ENCODE measurements at regions not wholly inside any gene's neighbourhood (a gene's known extent, or its start where the extent isn't known, plus 50 kb on each side); places are given as distances from the start of the nearest gene placed in this dataset.

GRCh38 chr10:104521901-104522694, 119.0 kb upstream of the SORCS3 start:
- ChIA-PET RAD21 (ENCODE audit: low non-redundant PET in 1 of 2, low total read pairs in 2 of 2, uncharacterized antibody in 2 of 2, unreplicated experiment in 2 of 2) (no interaction called here), POLR2A (interaction anchor here (0.5 kb wide), 1 partner anchor 136 kb away, joined by 5 read pairs; no protein-coding TSS in a partner anchor), CTCF (no interaction called here)
- ATAC-seq: no peak
- intact Hi-C loops (cut with micrococcal nuclease): no loop called here
- Histone ChIP-seq H2AFZ (ENCODE audit: low read depth, low read length, poor library complexity, severe bottlenecking) (no peak overlapping the region), H3K9me2 (ENCODE audit: insufficient read depth) (no peaks in the 10 kb centered on the region), H3K27me3 (ENCODE audit: insufficient read depth, low read length) (peaks cover 80% of the 10 kb centered on the region), H4K20me1 (ENCODE audit: insufficient read depth) (no peaks in the 10 kb centered on the region), H3K4me2 (ENCODE audit: low read length) (no peak overlapping the region), H3K27ac (ENCODE audit: low read depth, low read length) (no peak overlapping the region), H3K9me3 (ENCODE audit: control insufficient read depth in 1 of 2, insufficient read depth in 1 of 2, low read depth in 1 of 2, low read length in 2 of 2) (no peaks in the 10 kb centered on the region), H3K9ac (ENCODE audit: low read length) (no peak overlapping the region), H3K79me2 (ENCODE audit: insufficient read depth, low read length) (no peaks in the 10 kb centered on the region), H3K4me1 (ENCODE audit: control insufficient read depth in 1 of 2, insufficient read depth in 2 of 2, low read length in 2 of 2) (no peaks in the 10 kb centered on the region), H3K36me3 (ENCODE audit: control insufficient read depth in 1 of 2, insufficient read depth in 2 of 2, low read length in 2 of 2) (no peaks in the 10 kb centered on the region), H3K4me3 (replicated peaks in 1 of 2; ENCODE audit: low read depth in 1 of 2, low read length in 2 of 2) (no peak overlapping the region)
- no peak for DNase-seq (ENCODE audit: low read depth, low spot score)
- no TSS peak for BruUV-seq (replicated peaks)
- TF ChIP-seq SIN3A (IDR thresholded peaks at IDR 0.05; ENCODE audit: low read depth): no peak
- TF ChIP-seq MAX (IDR thresholded peaks at IDR 0.05): no peak
- no peak for TF ChIP-seq POLR2A (IDR thresholded peaks at IDR 0.05; ENCODE audit: borderline replicate concordance, extremely low read depth, insufficient read depth, insufficient read length)
- TF ChIP-seq RAD21 (IDR thresholded peaks at IDR 0.05; ENCODE audit: low read depth): no peak
- TF ChIP-seq POLR2AphosphoS5 (IDR thresholded peaks at IDR 0.05; ENCODE audit: low read depth, low read length): no peak

GRCh38 chr10:104526188-104526587, 114.9 kb upstream of the SORCS3 start:
- H3K36me3 ChIP-seq (ENCODE audit: control insufficient read depth in 1 of 2, insufficient read depth in 2 of 2, low read length in 2 of 2): no peaks in the 10 kb centered on the region
- no peaks in the 10 kb centered on the region for H3K9me3 ChIP-seq (ENCODE audit: control insufficient read depth in 1 of 2, insufficient read depth in 1 of 2, low read depth in 1 of 2, low read length in 2 of 2)
- no peaks in the 10 kb centered on the region for H3K9me2 ChIP-seq (ENCODE audit: insufficient read depth)
- peaks cover 44% of the 10 kb centered on the region; the same call in 1 of the 2 replicates for H3K27me3 ChIP-seq (ENCODE audit: insufficient read depth, low read length)
- CTCF ChIA-PET: no interaction called here
- POLR2A ChIA-PET: no interaction called here
- H3K79me2 ChIP-seq (ENCODE audit: insufficient read depth, low read length): no peaks in the 10 kb centered on the region
- TF ChIP-seq REST (IDR thresholded peaks at IDR 0.05; ENCODE audit: low read depth) (no peak), ZNF274 (IDR thresholded peaks at IDR 0.05; ENCODE audit: low read depth, low read length) (no peak), EZH2phosphoT487 (IDR thresholded peaks at IDR 0.05; ENCODE audit: borderline replicate concordance) (no peak), RAD21 (IDR thresholded peaks at IDR 0.05; ENCODE audit: low read depth) (no peak), FOSL1 (IDR thresholded peaks at IDR 0.05; ENCODE audit: low read depth) (no peak)
- no peak overlapping the region for H3K27ac ChIP-seq (ENCODE audit: low read depth, low read length)
- H3K4me1 ChIP-seq (ENCODE audit: control insufficient read depth in 1 of 2, insufficient read depth in 2 of 2, low read length in 2 of 2): no peaks in the 10 kb centered on the region
- no peak overlapping the region for H3K4me3 ChIP-seq (replicated peaks in 1 of 2; ENCODE audit: low read depth in 1 of 2, low read length in 2 of 2)
- BruUV-seq (replicated peaks): no TSS peak
- RAD21 ChIA-PET (ENCODE audit: low non-redundant PET in 1 of 2, low total read pairs in 2 of 2, uncharacterized antibody in 2 of 2, unreplicated experiment in 2 of 2): no interaction called here
- ATAC-seq (no peak), DNase-seq (ENCODE audit: low read depth, low spot score) (no peak)
- intact Hi-C loops (cut with micrococcal nuclease): no loop called here
- no peaks in the 10 kb centered on the region for H4K20me1 ChIP-seq (ENCODE audit: insufficient read depth)
- H3K9ac ChIP-seq (ENCODE audit: low read length): no peak overlapping the region
- no peak overlapping the region for H2AFZ ChIP-seq (ENCODE audit: low read depth, low read length, poor library complexity, severe bottlenecking)
- H3K4me2 ChIP-seq (ENCODE audit: low read length): no peak overlapping the region
